ENCODE measurements at regions not wholly inside any gene's neighbourhood (a gene's known extent, or its start where the extent isn't known, plus 50 kb on each side); places are given as distances from the start of the nearest gene placed in this dataset.

- no peak for DNase-seq
These were observed 103.0 kb upstream of the ZNF32 start for GRCh38 chr10:43751646-43752045.

- DNase-seq, result no peak
These were observed 101.4 kb upstream of the ZNF32 start for GRCh38 chr10:43749940-43750552.

- no peak for DNase-seq
These were observed 100.5 kb upstream of the ZNF32 start for GRCh38 chr10:43749145-43749576.

GRCh38 chr10:43748560-43748959 lies 99.9 kb upstream of the ZNF32 start:
- no peak for DNase-seq

- no peak for DNase-seq
These were observed 98.2 kb upstream of the ZNF32 start for GRCh38 chr10:43746906-43747305.

GRCh38 chr10:43739161-43739560 lies 90.5 kb upstream of the ZNF32 start:
- no peak for DNase-seq

GRCh38 chr10:43737003-43737402 lies 88.3 kb upstream of the ZNF32 start:
- DNase-seq, result no peak

GRCh38 chr10:43735907-43736306 lies 87.2 kb upstream of the ZNF32 start:
- DNase-seq, result no peak

GRCh38 chr10:43734716-43735115 lies 86.0 kb upstream of the ZNF32 start:
- no peak for DNase-seq

GRCh38 chr10:43731486-43731885 lies 82.8 kb upstream of the ZNF32 start:
- DNase-seq, result no peak

GRCh38 chr10:43728425-43728824 lies 79.7 kb upstream of the ZNF32 start:
- no peak for DNase-seq

GRCh38 chr10:43727935-43728334 lies 79.3 kb upstream of the ZNF32 start:
- DNase-seq, result no peak

- DNase-seq, result no peak
These were observed 66.7 kb upstream of the ZNF32 start for GRCh38 chr10:43715334-43715733.

GRCh38 chr10:43712821-43713584 lies 64.3 kb upstream of the ZNF32 start:
- no peak for DNase-seq

GRCh38 chr10:43710772-43711471 lies 62.2 kb upstream of the ZNF32 start:
- no peak for DNase-seq

- DNase-seq, result no peak
These were observed 59.6 kb upstream of the ZNF32 start for GRCh38 chr10:43708262-43708661.

- DNase-seq, result no peak
These were observed 59.1 kb upstream of the ZNF32 start for GRCh38 chr10:43707770-43708169.

GRCh38 chr10:43706166-43706565 lies 57.5 kb upstream of the ZNF32 start:
- no peak for DNase-seq

GRCh38 chr10:43703286-43703685 lies 54.6 kb upstream of the ZNF32 start:
- no peak for DNase-seq

- DNase-seq, result no peak
These were observed 54.2 kb upstream of the ZNF32 start for GRCh38 chr10:43702936-43703281.

GRCh38 chr10:43702213-43702935 lies 53.7 kb upstream of the ZNF32 start:
- DNase-seq, result no peak

- no peak for DNase-seq
These were observed 52.6 kb upstream of the ZNF32 start for GRCh38 chr10:43701295-43701694.

GRCh38 chr10:43700306-43700705 lies 51.6 kb upstream of the ZNF32 start:
- no peak for DNase-seq

GRCh38 chr10:43699516-43699915 lies 50.8 kb upstream of the ZNF32 start:
- no peak for DNase-seq
